Uterus (tissue), 3 donors: ENCODE measurements at regions not wholly inside any gene's neighbourhood (a gene's known extent, or its start where the extent isn't known, plus 50 kb on each side); places are given as distances from the start of the nearest gene placed in this dataset.

Experiments used
- DNase-seq, 2 donors: peaks; one replicate each; pipeline ENCODE4 v3.0.0-alpha.2; 2019 to 2020
- H3K27ac ChIP-seq, 2 donors: fragments of 200-600 bp; sonication (generic); 1 replicate in 1 of 2; 2 replicates in 1 of 2; pipeline ENCODE4 v1.5.1; 2016 to 2018
- H3K27me3 ChIP-seq, 2 donors: fragments of 200-600 bp; sonication (generic); one replicate each; pipeline ENCODE4 v1.5.1; 2018 to 2019; ENCODE audit warnings: control low read depth in 1 of 2
- H3K36me3 ChIP-seq, 2 donors: fragments of 200-600 bp; sonication (generic); one replicate each; pipeline ENCODE4 v1.5.1; 2019; ENCODE audit warnings: control low read depth in 1 of 2
- H3K4me1 ChIP-seq, 2 donors: fragments of 200-600 bp; sonication (generic); one replicate each; pipeline ENCODE4 v1.5.1; 2018 to 2019; ENCODE audit warnings: control low read depth in 1 of 2
- H3K4me3 ChIP-seq, 2 donors: fragments of 200-600 bp; sonication (generic); 1 replicate in 1 of 2; 2 replicates in 1 of 2; pipeline ENCODE4 v1.5.1; 2018 to 2019; ENCODE audit warnings: mild to moderate bottlenecking in 1 of 2
- H3K9me3 ChIP-seq, 2 donors: fragments of 200-600 bp; sonication (generic); one replicate each; pipeline ENCODE4 v1.5.1; 2019; ENCODE audit warnings: control low read depth in 1 of 2
- POLR2A ChIP-seq, 2 donors: fragments of 450-650 bp; IDR thresholded peaks; one replicate each; pipeline ENCODE4 v1.6.1; 2016; ENCODE audit warnings: antibody characterized with exemption in 2 of 2, mild to moderate bottlenecking in 1 of 2, moderate library complexity in 1 of 2
- intact Hi-C: fragments of 100-400 bp; cut with DNase I; formaldehyde crosslinking; loops from one replicate; pipeline ENCODE4 v1.15.1; 2023; ENCODE audit warnings: low total_unique reads
- TF ChIP-seq, protein P1 (sequence below), 4 experiments: fragments of 200-600 bp in 2 of 4; fragments of 450-650 bp in 2 of 4; sonication (generic) in 2 of 4; IDR thresholded peaks; one replicate each; pipeline ENCODE4 v1.5.1; 2016 to 2019; ENCODE audit warnings: antibody characterized with exemption in 4 of 4, mild to moderate bottlenecking in 2 of 4, moderate library complexity in 1 of 4
- donor health status: DM: yes; HTN: yes; CAD: no.

DNA sequence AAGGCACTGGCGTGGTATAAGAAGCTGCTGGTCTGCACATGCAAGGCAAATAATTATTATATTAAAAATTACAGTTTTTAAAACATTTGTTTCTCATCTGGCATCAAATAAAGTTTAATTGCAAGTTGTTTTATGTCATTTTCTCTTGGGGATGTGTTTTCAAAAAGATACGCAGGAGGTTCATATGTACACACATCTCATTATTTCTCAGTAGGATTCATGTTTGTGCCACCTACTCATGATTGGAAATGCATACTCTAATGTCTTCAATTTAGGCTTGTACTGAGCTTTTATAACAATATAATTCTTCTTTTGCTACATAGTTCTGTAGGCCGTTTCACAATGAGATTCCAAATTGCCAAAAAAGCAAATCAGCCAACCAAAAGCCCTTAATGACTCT, 244.2 kb upstream of the MEF2C start:
- no peak for DNase-seq
- Histone ChIP-seq H3K27me3 (no peaks in the 10 kb centered on the region), H3K4me3 (no peak overlapping the region), H3K4me1 (no peaks in the 10 kb centered on the region), H3K36me3 (no peaks in the 10 kb centered on the region), H3K27ac (no peak overlapping the region), H3K9me3 (no peaks in the 10 kb centered on the region)
- intact Hi-C loops, result no loop called here
- TF ChIP-seq, protein P1, sequence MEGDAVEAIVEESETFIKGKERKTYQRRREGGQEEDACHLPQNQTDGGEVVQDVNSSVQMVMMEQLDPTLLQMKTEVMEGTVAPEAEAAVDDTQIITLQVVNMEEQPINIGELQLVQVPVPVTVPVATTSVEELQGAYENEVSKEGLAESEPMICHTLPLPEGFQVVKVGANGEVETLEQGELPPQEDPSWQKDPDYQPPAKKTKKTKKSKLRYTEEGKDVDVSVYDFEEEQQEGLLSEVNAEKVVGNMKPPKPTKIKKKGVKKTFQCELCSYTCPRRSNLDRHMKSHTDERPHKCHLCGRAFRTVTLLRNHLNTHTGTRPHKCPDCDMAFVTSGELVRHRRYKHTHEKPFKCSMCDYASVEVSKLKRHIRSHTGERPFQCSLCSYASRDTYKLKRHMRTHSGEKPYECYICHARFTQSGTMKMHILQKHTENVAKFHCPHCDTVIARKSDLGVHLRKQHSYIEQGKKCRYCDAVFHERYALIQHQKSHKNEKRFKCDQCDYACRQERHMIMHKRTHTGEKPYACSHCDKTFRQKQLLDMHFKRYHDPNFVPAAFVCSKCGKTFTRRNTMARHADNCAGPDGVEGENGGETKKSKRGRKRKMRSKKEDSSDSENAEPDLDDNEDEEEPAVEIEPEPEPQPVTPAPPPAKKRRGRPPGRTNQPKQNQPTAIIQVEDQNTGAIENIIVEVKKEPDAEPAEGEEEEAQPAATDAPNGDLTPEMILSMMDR (IDR thresholded peaks at IDR 0.05), result no peak

DNA sequence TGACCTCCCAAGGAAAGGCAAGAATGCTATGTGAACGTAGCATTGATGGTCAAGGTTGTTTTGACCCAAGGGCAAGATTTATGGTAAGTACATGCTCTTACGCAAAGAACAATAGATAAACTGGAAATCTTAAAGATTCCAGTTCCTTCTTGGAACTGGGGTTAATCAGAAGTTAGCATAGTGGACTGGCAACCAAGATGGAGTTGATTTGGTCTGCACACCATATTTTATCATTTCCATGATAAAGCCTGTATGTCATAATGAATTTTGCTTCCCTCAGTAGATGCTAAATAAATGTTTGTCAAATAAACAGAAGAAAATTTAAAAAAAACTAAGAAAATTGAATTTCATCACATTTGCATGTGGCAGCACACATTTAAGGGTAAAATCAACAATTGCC, 242.4 kb upstream of the MEF2C start:
- intact Hi-C loops, result no loop called here
- TF ChIP-seq, protein P1 (IDR thresholded peaks at IDR 0.05), result no peak
- no peak for TF ChIP-seq POLR2A (IDR thresholded peaks at IDR 0.05)
- no peak for DNase-seq

DNA sequence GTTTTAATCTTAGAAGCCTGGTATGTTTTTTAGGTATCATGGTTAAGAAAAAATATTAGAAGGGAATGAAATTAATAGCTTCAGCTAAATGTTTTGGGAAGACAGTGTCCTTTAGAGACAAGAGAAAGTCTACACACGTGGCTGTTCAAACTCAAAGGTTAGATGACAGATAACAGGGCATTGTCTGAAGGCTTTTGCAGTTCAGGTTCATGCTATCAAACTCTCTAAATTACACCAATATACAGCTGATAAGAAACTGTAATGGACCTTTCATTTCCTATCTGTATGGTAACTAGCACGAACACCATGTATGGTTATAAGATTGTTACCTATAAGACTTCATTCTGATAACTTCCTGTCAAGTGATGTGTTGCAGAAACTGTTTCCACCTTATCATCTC, 240.6 kb upstream of the MEF2C start:
- intact Hi-C loops, result no loop called here
- Histone ChIP-seq H3K4me3 (no peak overlapping the region), H3K36me3 (no peaks in the 10 kb centered on the region), H3K9me3 (no peaks in the 10 kb centered on the region), H3K27me3 (no peaks in the 10 kb centered on the region), H3K27ac (no peak overlapping the region), H3K4me1 (no peaks in the 10 kb centered on the region)
- TF ChIP-seq POLR2A (IDR thresholded peaks at IDR 0.05), result no peak
- TF ChIP-seq, protein P1 (IDR thresholded peaks at IDR 0.05), result no peak
- DNase-seq, result no peak

More for the DNA sequence above, 242.4 kb upstream of the MEF2C start:
- Histone ChIP-seq H3K27me3 (no peaks in the 10 kb centered on the region), H3K36me3 (no peaks in the 10 kb centered on the region), H3K4me3 (no peak overlapping the region), H3K4me1 (no peaks in the 10 kb centered on the region), H3K9me3 (no peaks in the 10 kb centered on the region), H3K27ac (no peak overlapping the region)

DNA sequence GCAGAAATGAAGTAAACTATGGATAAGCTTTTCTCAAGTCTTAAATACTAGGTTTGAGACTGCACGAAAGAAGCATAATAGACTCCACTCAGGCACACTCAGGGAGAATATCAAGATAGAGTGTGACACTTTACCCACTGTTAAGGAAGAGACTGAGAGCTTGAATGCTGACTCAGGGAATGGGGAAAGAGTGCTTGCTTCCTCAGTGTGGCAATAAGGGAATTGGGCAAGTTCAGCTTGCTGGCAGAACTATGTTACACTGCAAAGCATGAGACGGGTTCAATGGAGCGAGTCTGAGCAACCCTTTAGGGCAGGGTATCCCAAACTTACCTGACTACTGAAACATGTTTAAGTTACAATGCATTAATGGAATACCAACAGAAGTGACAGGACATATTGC, 237.7 kb upstream of the MEF2C start:
- Histone ChIP-seq H3K4me3 (no peak overlapping the region), H3K36me3 (no peaks in the 10 kb centered on the region), H3K27ac (no peak overlapping the region), H3K4me1 (no peaks in the 10 kb centered on the region), H3K27me3 (no peaks in the 10 kb centered on the region), H3K9me3 (no peaks in the 10 kb centered on the region)
- no peak for DNase-seq
- intact Hi-C loops, result no loop called here
- TF ChIP-seq, protein P1 (IDR thresholded peaks at IDR 0.05), result no peak
- TF ChIP-seq POLR2A (IDR thresholded peaks at IDR 0.05), result no peak

DNA sequence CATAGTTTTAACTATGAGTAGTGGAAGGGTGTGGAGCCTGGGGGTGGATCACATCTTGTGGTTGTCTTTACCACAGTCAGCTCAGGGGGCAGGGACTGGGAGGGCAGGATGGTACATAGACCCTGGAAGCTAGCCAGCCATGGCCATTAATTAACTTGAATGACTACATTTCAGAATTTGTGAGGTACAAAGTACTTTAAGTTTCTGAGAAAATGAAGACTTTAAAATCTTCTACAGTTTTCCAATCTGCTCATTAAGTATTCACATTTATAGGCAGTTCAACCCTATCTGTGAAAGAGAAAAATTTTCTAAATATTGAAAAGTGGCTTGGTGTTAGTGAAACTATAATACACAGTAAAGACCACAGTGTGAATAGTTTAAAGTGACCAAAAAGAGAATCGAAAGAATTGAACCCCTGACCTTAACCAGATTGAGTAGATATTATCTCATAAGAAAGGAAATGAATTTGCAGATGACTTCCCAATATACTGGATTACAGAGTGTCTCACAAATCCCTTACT, 234.2 kb upstream of the MEF2C start:
- DNase-seq, result no peak
- intact Hi-C loops, result no loop called here
- TF ChIP-seq, protein P1 (IDR thresholded peaks at IDR 0.05), result no peak
- TF ChIP-seq POLR2A (IDR thresholded peaks at IDR 0.05), result no peak
- Histone ChIP-seq H3K9me3 (no peaks in the 10 kb centered on the region), H3K36me3 (no peaks in the 10 kb centered on the region), H3K27ac (no peak overlapping the region), H3K27me3 (no peaks in the 10 kb centered on the region), H3K4me3 (no peak overlapping the region), H3K4me1 (no peaks in the 10 kb centered on the region)
